GM21526 (cell line): ENCODE measurements at regions not wholly inside any gene's neighbourhood (a gene's known extent, or its start where the extent isn't known, plus 50 kb on each side); places are given as distances from the start of the nearest gene placed in this dataset.
"Not testable (repeated sequence)": the region's sequence is repeated elsewhere in the genome, so short reads cannot be mapped to it uniquely, and the experiment has no call there.

ENCODE experiments used
- ATAC-seq: cut with Tn5 transposase; IDR thresholded peaks from one replicate; pipeline ENCODE4 v1.9.1; 2021; ENCODE audit warnings: moderate library complexity; ENCODE audit not compliant: unreplicated experiment, low FRiP score

DNA sequence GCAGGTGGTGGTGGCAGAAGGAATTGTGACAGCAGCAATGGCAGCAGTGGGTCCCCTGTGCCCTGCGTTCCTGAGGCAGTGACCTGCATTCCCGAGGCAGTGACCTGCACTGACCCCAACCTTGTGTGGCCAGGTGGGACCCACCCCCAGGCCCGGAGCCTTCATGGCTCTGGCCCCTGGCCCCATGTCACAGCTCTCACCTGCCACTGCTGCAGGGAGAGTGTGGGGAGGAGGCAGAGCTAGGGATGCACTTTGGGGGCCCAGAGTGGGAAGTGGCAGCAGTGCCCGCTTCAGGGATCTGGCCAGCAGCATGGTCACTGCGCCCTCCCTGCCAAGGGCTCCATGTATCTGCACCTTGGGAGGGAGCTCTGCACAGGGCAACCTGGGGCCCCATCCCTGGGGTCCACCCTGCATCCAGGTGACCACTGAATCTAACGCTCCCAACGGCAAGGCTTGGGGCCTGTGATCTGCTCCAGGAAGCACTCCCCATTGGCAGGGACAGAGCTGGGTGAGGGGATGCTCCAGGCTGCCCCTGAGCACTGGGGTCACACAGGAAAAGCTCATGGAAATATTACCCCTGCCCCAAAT, 618.6 kb downstream of the RWDD3 start:
- no peak for ATAC-seq

DNA sequence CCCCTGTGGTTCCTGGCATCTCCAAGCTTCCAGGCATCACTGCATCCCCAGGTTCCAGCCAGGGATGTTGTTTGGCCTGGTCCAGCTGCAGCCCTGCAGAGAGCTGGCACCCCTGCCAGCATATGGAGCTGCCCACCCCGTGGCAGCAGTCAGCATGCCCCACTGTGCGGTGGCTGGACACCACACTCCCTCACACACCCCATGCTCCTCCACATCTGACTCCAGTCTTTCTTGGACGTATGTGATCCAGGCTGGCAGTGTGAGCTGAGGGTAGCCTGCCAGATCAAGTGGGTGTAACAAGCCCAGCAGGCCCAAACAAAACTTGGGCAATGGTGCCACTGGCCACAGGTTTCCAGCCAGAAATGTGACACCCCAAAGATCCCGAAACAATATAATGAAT, 620.4 kb downstream of the RWDD3 start:
- ATAC-seq: no peak

GRCh38 chr1:95863086-95863485, 629.1 kb downstream of the RWDD3 start:
- ATAC-seq: no peak

- no peak for ATAC-seq
Measured at GRCh38 chr1:95865769-95866168, 631.8 kb downstream of the RWDD3 start.

- no peak for ATAC-seq
Measured at GRCh38 chr1:95876276-95876675, 642.3 kb downstream of the RWDD3 start.

DNA sequence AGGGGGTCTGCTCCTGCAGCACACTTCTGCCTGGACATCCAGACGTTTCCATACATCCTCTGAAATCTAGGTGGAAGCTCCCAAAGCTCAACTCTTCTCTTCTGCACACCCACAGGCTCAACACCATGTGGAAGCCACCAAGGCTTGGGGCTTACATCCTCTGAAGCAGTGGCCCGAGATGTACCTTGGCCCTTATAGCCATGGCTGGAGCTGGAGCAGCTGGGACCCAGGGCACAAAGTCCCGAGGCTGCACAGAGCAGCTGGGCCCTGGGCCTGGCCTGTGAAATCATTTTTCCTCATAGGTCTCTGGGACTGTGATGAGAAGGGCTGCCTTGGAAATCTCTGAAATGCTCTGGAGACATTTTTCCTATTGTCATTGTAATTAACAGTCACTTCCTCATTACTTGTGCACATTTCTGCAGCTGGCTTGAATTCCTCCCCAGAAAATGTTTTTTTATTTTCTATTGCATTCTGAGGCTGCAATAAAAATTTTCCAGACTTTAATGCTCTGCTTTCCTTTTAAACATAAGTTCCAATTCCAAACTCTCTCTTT, 645.6 kb downstream of the RWDD3 start:
- no peak for ATAC-seq

DNA sequence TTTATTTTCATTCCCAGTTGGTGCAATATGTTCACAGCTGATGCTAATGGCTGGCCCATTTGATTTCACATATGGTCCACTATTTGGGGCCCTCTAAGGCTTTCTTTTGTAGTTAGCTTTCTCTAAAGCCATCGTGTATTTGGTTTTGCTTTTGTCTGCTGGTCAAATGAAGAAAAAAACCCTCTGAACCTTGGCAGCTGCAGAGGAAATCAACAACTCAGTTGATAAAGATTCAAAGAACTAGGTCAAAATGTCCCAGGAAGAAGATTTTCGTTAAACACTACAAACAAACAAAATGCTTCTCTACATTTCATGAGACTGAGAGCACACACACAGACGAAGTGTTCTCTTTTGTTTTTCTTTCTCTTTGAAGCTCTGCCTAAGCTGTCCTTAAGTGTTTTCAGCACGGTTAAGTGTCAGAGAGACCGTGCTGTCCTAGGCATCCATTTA, 655.0 kb downstream of the RWDD3 start:
- no peak for ATAC-seq

- ATAC-seq: no peak
Measured at GRCh38 chr1:95889400-95889799, 655.4 kb downstream of the RWDD3 start.

- no peak for ATAC-seq
Measured at GRCh38 chr1:95893921-95894320, 659.9 kb downstream of the RWDD3 start.

GRCh38 chr1:95903060-95903459, 669.0 kb downstream of the RWDD3 start:
- no peak for ATAC-seq

- no peak for ATAC-seq
Measured at GRCh38 chr1:95905818-95906395, 671.9 kb downstream of the RWDD3 start.

DNA sequence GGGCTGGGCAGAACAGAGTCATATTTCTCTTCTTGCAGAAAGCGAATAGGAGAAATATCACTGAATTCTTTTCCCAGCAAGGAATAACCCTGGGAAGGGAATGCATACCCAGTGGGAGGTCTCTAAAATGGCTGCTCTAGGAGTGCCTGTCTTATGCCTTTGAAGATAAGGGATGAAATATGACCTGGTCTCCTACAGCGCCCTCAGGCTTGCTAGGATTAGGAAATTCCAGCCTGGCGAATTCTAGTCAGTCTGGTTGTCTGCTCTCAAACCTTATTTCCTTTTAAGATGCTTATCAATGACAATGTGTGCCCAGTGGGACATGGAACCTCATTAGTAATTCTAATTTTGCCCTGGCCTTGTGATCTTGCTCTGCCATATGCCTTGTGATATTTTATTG, 677.7 kb downstream of the RWDD3 start:
- ATAC-seq: not testable (repeated sequence)

DNA sequence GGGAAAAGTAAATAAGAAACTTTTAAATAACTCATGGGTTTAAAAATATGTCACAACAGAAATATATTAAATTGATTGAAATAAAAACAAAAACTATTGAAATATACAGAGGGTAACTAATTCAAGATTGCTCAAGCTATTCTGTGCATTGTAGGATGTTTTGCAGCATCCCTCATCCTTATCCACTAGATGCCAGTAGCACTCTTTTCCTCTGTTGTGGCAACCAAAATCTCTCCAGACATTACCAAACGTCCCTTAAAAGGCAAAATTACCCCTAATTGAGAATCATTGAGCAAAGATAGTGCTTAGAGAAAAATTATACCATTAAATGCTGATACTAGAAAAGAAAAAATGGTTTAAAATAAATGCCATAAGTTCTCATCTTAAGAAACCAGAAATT, 682.6 kb downstream of the RWDD3 start:
- ATAC-seq: no peak

- no peak for ATAC-seq
Measured at GRCh38 chr1:95924684-95925083, 690.7 kb downstream of the RWDD3 start.

GRCh38 chr1:95926331-95926730, 692.3 kb downstream of the RWDD3 start:
- ATAC-seq: no peak

DNA sequence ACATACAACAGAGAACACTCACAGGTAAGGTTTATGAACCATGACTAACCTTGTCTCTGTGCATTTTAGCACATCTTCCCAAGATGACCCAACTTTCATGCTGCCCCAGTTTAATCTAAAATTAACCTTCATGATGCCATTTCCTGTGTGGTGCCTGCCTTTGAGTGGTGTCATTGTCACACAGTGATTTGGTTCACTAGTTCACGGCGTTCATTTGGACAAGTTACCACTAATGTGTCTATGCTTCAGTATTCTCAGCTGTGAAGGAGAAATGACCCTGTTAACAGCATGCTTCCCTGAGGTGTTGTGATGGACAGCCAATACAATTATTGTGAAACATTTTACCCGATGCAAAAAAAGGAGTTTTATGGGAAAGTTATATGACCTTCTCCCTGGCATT, 693.1 kb downstream of the RWDD3 start:
- ATAC-seq: no peak

DNA sequence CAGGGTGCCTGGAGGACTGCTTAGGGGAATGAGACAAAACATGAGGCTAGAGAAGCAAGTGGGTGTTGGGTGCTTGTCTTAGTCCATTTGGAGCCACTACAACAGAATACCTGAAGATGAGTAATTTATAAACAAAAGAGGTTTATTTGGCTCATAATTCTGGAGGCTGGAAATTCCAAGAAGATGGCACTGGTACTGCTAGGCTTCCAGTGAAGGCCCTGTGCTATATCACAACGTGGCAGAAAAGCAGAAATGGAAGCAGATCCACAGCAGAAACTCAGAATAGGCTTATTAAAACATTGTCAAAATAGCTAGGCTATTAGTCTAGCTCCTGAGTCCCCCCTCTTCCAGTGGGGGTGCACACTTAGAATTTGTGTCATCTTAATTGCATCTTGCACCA, 701.7 kb downstream of the RWDD3 start:
- no peak for ATAC-seq

DNA sequence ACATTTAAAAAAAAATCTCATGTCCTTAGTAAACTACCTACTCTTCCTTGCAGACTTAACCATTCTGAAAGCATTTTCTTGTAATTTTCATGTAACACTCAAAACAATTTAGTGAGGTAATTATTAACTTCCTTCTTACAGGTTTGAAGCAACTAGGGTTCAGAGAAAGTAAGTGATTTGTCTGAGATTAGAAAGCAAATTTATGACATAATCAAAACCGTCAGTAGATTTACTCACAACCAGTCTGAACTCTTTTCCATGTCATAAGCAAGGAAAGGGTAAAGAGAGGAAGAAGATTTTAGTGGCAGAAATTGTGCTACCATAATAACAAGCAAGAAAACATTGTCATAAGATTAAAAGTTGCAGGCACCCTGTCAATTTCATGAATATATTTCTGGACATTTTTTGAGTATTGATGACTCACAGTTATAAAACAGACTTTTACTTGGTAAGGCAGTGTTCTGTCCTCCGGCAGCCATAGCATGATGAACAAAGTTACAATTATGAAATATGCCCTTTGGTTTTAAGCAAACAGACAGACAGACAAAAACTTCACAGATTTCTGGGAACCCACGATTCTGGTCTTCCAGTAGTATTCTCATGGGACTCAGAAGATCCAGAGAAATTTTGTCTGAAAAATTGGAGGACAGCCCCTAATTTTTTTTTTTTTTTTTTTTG, 707.2 kb downstream of the RWDD3 start:
- ATAC-seq: no peak

DNA sequence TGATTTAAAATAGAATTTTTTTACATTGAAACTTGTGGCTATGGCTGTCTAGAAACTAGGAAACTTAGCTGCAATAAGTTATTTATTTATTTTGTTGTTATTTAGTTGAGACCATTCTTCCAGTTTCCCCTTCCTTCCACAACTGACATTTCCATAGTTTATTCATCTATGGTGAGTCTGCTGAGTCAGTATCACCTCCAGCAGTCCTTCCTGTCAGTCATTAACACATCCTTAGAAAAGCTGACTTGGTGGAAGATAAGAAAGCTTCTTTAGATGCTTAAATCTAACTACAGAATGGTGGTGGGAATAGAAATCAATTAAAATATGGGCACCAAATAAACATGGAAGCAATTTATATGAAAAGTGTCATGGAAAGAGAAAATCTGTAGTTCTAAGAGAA, 714.0 kb downstream of the RWDD3 start:
- ATAC-seq: no peak

- no peak for ATAC-seq
Measured at GRCh38 chr1:95951371-95952102, 717.5 kb downstream of the RWDD3 start.

GRCh38 chr1:95953015-95953414, 719.0 kb downstream of the RWDD3 start:
- ATAC-seq: no peak
